ENCODE measurements at regions not wholly inside any gene's neighbourhood (a gene's known extent, or its start where the extent isn't known, plus 50 kb on each side); places are given as distances from the start of the nearest gene placed in this dataset.
"Not testable (repeated sequence)": the region's sequence is repeated elsewhere in the genome, so short reads cannot be mapped to it uniquely, and the experiment has no call there.

GRCh38 chr11:96779030-96779429, 389.2 kb downstream of the JRKL start:
- no peak for DNase-seq

GRCh38 chr11:96781082-96781481, 391.3 kb downstream of the JRKL start:
- DNase-seq, result no peak

GRCh38 chr11:96782632-96783031, 392.8 kb downstream of the JRKL start:
- DNase-seq, result no peak

- DNase-seq, result no peak
Observed at GRCh38 chr11:96783311-96783710, 393.5 kb downstream of the JRKL start.

- DNase-seq, result no peak
Observed at GRCh38 chr11:96785073-96785472, 395.3 kb downstream of the JRKL start.

- no peak for DNase-seq
Observed at GRCh38 chr11:96794152-96794551, 404.3 kb downstream of the JRKL start.

GRCh38 chr11:96798445-96798844, 408.6 kb downstream of the JRKL start:
- DNase-seq, result no peak

GRCh38 chr11:96815236-96815635, 425.4 kb downstream of the JRKL start:
- DNase-seq, result peak; percentile 14 to 15

GRCh38 chr11:96817482-96818399, 427.9 kb downstream of the JRKL start:
- no peak for DNase-seq

GRCh38 chr11:96827164-96827563, 437.4 kb downstream of the JRKL start:
- peak in 1 of 2 donors; percentile 27 for DNase-seq

GRCh38 chr11:96841792-96842191, 452.0 kb downstream of the JRKL start:
- peak; percentile 12 to 15 for DNase-seq

- DNase-seq, result no peak
Observed at GRCh38 chr11:96842731-96843130, 452.9 kb downstream of the JRKL start.

GRCh38 chr11:96854425-96854824, 464.6 kb downstream of the JRKL start:
- no peak for DNase-seq

- DNase-seq, result not testable (repeated sequence)
Observed at GRCh38 chr11:96861722-96862121, 471.9 kb downstream of the JRKL start.

GRCh38 chr11:96863520-96863919, 473.7 kb downstream of the JRKL start:
- DNase-seq, result no peak

- peak in 1 of 2 donors; percentile 29 for DNase-seq
Observed at GRCh38 chr11:96865020-96865419, 475.2 kb downstream of the JRKL start.

GRCh38 chr11:96869207-96869606, 479.4 kb downstream of the JRKL start:
- peak; percentile 36 to 48 for DNase-seq

GRCh38 chr11:96875712-96876111, 485.9 kb downstream of the JRKL start:
- peak; percentile 37 for DNase-seq

- no peak for DNase-seq
Observed at GRCh38 chr11:96878299-96879051, 488.7 kb downstream of the JRKL start.

GRCh38 chr11:96882622-96883021, 492.8 kb downstream of the JRKL start:
- not testable (repeated sequence) for DNase-seq

- no peak for DNase-seq
Observed at GRCh38 chr11:96885405-96885804, 495.6 kb downstream of the JRKL start.

GRCh38 chr11:96885912-96886311, 496.1 kb downstream of the JRKL start:
- DNase-seq, result no peak

- no peak for DNase-seq
Observed at GRCh38 chr11:96893988-96894387, 504.2 kb downstream of the JRKL start.
